OCI-LY3 (cell line): ENCODE measurements at regions not wholly inside any gene's neighbourhood (a gene's known extent, or its start where the extent isn't known, plus 50 kb on each side); places are given as distances from the start of the nearest gene placed in this dataset.
A peak's percentile ranks its signal among the peaks of the same experiment; 100 is the strongest.

Experiments
- H2AFZ ChIP-seq: fragments of 200-600, 300-600 bp; shearing (Covaris generic); 2 replicates; pipeline ENCODE4 v1.6.0; 2014; ENCODE audit warnings: antibody characterized with exemption, low read depth, low read length
- H3K27ac ChIP-seq: fragments of 200-600, 300-600 bp; sonication (generic); 2 replicates; pipeline ENCODE4 v1.5.1; 2014; ENCODE audit warnings: mild to moderate bottlenecking, low read length, moderate library complexity, mixed read lengths
- H3K27me3 ChIP-seq: fragments of 200-600, 300-600 bp; sonication (generic); 2 replicates; pipeline ENCODE4 v1.6.1; 2014; ENCODE audit warnings: low read depth, low read length, mixed read lengths
- H3K36me3 ChIP-seq: fragments of 200-600, 300-600 bp; sonication (generic); replicated peaks from 2 replicates; pipeline ENCODE3; 2014; ENCODE audit warnings: low read depth, low read length, mixed read lengths
- H3K4me1 ChIP-seq: fragments of 300-600, 200-600 bp; sonication (generic); 2 replicates; pipeline ENCODE4 v1.6.1; 2014; ENCODE audit warnings: low read length, mixed read lengths
- H3K4me2 ChIP-seq: fragments of 200-600, 300-600 bp; sonication (generic); 2 replicates; pipeline ENCODE4 v1.6.1; 2014; ENCODE audit warnings: low read length, mixed read lengths
- H3K4me3 ChIP-seq: fragments of 300-600, 200-600 bp; sonication (generic); 2 replicates; pipeline ENCODE4 v1.5.1; 2014; ENCODE audit warnings: antibody characterized with exemption, mild to moderate bottlenecking, low read length, moderate library complexity
- H3K79me2 ChIP-seq: fragments of 300-600, 200-600 bp; shearing (Covaris generic); 2 replicates; pipeline ENCODE4 v1.6.1; 2014; ENCODE audit warnings: mild to moderate bottlenecking, low read length, mixed read lengths
- H3K9ac ChIP-seq: fragments of 300-600, 200-600 bp; shearing (Covaris generic); 2 replicates; pipeline ENCODE4 v1.6.0; 2014; ENCODE audit warnings: mild to moderate bottlenecking, low read length, moderate library complexity
- H3K9me3 ChIP-seq: fragments of 200-600, 300-600 bp; shearing (Covaris generic); 2 replicates; pipeline ENCODE4 v1.6.1; 2014; ENCODE audit warnings: low read length, mixed read lengths; ENCODE audit not compliant: insufficient read depth
- H4K20me1 ChIP-seq: fragments of 200-600, 300-600 bp; sonication (generic); 2 replicates; pipeline ENCODE4 v1.6.1; 2016; ENCODE audit warnings: low read length, mixed read lengths; ENCODE audit not compliant: insufficient read depth
- EZH2phosphoT487 ChIP-seq: fragments of 200-600 bp; shearing (Covaris generic); IDR thresholded peaks from 2 replicates; pipeline ENCODE4 v1.6.1; 2018; ENCODE audit warnings: antibody characterized with exemption, mixed run types, low read depth
- TF ChIP-seq, protein P1 (sequence below): fragments of 200-600, 300-600 bp; sonication (generic); IDR thresholded peaks from 2 replicates; pipeline ENCODE4 v1.5.1; 2014; ENCODE audit warnings: antibody characterized with exemption, low read length, low read depth

DNA sequence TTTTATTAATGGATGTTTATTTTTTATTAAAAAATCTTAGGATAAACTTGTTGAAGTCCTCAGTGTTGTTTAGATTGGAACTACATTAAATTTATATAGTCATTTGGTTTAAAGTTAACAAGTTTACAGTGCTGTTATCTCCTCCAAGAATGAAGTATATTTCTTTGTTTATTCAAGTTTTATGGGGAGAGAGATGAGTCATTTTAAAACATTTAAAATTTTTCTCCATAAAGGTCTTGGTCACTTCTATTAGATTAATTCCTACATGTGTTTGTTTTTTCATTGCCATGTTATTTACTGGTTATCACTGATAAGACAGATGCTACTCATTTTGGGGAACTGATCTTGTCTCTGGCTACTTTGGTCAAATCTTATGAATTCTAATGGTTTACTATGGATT is 429.6 kb downstream of the METTL15 start:
- no peak overlapping the region for H2AFZ ChIP-seq
- H3K36me3 ChIP-seq, result no peaks in the 10 kb centered on the region
- no peak overlapping the region for H3K4me2 ChIP-seq
- no peaks in the 10 kb centered on the region for H3K9me3 ChIP-seq
- TF ChIP-seq EZH2phosphoT487, result no peak
- TF ChIP-seq, protein P1, sequence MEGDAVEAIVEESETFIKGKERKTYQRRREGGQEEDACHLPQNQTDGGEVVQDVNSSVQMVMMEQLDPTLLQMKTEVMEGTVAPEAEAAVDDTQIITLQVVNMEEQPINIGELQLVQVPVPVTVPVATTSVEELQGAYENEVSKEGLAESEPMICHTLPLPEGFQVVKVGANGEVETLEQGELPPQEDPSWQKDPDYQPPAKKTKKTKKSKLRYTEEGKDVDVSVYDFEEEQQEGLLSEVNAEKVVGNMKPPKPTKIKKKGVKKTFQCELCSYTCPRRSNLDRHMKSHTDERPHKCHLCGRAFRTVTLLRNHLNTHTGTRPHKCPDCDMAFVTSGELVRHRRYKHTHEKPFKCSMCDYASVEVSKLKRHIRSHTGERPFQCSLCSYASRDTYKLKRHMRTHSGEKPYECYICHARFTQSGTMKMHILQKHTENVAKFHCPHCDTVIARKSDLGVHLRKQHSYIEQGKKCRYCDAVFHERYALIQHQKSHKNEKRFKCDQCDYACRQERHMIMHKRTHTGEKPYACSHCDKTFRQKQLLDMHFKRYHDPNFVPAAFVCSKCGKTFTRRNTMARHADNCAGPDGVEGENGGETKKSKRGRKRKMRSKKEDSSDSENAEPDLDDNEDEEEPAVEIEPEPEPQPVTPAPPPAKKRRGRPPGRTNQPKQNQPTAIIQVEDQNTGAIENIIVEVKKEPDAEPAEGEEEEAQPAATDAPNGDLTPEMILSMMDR, result no peak
- H3K9ac ChIP-seq, result no peak overlapping the region
- no peaks in the 10 kb centered on the region for H4K20me1 ChIP-seq
- peaks cover 3% of the 10 kb centered on the region for H3K4me1 ChIP-seq
- no peaks in the 10 kb centered on the region for H3K27me3 ChIP-seq
- H3K27ac ChIP-seq, result no peak overlapping the region
- no peaks in the 10 kb centered on the region for H3K79me2 ChIP-seq
- H3K4me3 ChIP-seq, result no peak overlapping the region

DNA sequence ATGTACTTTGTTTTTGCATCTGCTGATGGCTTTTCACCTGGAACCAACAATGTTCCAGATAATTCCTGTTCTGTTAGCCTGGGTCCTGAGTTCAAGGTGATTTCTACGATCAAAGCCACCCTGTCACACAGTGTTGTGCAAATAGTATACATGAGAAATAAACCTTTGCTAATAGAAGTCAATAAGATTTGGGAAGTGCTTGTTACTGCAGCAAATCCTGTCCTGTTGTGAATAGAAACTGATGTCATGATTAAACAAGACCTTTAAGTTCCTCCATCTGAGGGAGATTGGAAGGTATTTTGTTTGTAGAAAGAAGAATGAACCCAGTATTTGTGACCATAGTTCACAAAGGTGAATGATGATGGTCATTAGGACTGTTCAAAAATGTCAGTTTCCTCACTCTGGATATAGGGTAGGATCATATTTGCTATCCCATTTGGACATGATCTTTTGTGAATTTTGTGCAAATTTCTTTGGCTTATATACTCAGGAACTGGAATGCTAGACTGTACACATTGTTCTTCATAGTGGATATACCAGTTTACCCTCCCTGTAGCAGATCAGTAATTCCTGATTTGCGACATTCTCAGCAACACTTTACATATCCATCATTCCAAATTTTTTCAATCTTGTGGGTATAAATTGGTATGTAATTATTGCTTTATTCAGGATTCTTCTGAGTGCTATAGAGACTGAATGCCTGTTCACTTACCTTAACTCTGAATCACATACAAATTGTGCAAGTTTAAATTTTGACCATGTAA is 428.5 kb downstream of the METTL15 start:
- Histone ChIP-seq H2AFZ (no peak overlapping the region), H3K4me1 (peaks cover 6% of the 10 kb centered on the region), H4K20me1 (no peaks in the 10 kb centered on the region), H3K27ac (no peak overlapping the region), H3K79me2 (no peaks in the 10 kb centered on the region), H3K4me2 (no peak overlapping the region), H3K27me3 (no peaks in the 10 kb centered on the region), H3K9ac (no peak overlapping the region), H3K4me3 (no peak overlapping the region), H3K36me3 (no peaks in the 10 kb centered on the region), H3K9me3 (no peaks in the 10 kb centered on the region)
- TF ChIP-seq, protein P1, result no peak
- no peak for TF ChIP-seq EZH2phosphoT487

DNA sequence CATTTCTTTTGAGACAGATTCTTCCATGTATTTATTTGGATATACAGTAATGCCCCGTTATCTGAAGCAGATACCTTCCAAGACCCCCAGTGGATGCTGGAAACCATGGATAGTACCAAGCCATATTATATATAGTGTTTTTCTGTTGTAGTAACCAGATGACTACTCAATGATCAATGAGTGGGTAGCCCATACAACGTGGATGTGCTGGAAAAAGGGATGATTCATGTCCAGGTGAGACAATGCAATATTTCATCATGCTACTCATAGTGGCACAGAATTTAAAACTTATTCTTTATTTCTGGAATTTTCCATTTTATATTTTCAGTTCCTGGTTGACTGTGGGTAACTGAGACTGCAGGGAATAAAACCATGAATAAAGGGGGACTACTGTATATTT is 427.5 kb downstream of the METTL15 start:
- Histone ChIP-seq H3K4me2 (no peak overlapping the region), H3K4me1 (peaks cover 6% of the 10 kb centered on the region), H3K9ac (no peak overlapping the region), H2AFZ (no peak overlapping the region), H3K27me3 (no peaks in the 10 kb centered on the region), H3K36me3 (no peaks in the 10 kb centered on the region), H3K4me3 (no peak overlapping the region), H3K9me3 (no peaks in the 10 kb centered on the region), H4K20me1 (no peaks in the 10 kb centered on the region), H3K79me2 (no peaks in the 10 kb centered on the region), H3K27ac (no peak overlapping the region)
- TF ChIP-seq EZH2phosphoT487, result no peak
- TF ChIP-seq, protein P1, result no peak

DNA sequence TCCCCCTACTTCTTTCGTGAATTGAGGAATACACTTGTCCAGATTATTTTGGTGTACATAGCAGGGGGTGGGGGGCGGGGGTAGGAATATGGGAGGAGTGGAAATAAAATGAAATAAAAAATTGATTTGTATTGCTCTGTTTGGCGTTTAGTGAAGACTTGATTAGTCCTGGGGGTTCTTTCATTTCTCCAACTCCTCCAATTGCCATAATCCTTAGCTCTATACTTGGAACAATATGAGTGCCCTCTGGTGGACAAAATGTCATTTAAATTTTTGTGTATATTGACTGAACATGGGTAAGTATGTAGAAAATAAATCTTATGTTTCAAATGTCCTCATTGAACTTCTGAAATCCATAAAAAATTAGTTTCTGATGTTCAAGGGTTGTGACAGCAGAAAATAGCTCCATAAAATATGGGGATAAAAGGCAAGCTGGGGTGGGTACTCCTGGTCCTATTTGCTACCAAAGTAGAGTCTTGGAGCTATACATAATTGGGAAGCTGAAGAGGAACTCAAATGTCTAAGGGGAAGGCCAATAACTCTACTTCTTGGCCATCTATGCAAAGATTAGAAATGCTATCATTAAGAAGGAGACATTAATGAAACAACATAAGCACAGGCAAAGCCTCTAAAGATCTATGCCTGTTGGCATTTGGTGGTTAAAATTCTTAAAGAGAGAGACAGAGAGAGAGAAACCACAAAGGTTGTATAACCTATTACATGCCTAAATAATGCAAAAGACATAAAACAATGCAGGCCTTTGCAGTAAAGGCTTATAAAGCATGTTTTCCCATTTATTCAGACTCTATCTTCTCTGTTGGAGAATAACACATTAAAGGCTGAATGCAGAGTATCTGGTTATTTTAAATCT is 421.6 kb downstream of the METTL15 start:
- H3K9ac ChIP-seq, result no peak overlapping the region
- no peak overlapping the region for H2AFZ ChIP-seq
- peaks cover 6% of the 10 kb centered on the region for H3K4me1 ChIP-seq
- no peaks in the 10 kb centered on the region for H4K20me1 ChIP-seq
- no peaks in the 10 kb centered on the region for H3K79me2 ChIP-seq
- peaks cover 5% of the 10 kb centered on the region; the same call in 1 of the 2 replicates for H3K9me3 ChIP-seq
- H3K27ac ChIP-seq, result no peak overlapping the region
- peaks cover 7% of the 10 kb centered on the region for H3K36me3 ChIP-seq
- no peaks in the 10 kb centered on the region for H3K27me3 ChIP-seq
- TF ChIP-seq, protein P1, result peak; percentile 62
- TF ChIP-seq EZH2phosphoT487, result no peak
- H3K4me3 ChIP-seq, result no peak overlapping the region
- H3K4me2 ChIP-seq, result no peak overlapping the region
